ENCODE measurements at regions not wholly inside any gene's neighbourhood (a gene's known extent, or its start where the extent isn't known, plus 50 kb on each side); places are given as distances from the start of the nearest gene placed in this dataset.

DNA sequence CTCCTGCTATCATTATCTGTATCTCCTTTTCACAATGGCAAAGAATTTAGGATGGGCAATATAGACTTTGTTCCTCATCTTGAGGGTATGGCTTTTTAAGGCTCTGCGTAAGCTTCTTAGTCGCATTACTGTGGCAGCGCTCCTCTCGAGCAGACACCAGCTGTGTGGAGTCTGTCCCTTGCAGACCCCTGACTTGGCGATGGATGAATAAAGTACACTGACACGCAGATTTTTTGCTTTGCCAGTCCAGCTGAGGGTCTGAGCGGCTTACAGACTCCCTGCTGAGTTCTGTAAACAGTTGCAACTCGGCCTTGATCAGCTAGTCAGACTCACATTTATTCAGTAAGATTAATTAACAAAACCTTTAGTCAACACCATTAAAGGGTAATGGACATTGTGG, 390.0 kb upstream of the CNTN5 start:
- Histone ChIP-seq H3K4me3 (ENCODE audit: insufficient read depth, low read length) (no peak overlapping the region), H3K36me3 (ENCODE audit: insufficient read depth, low read length) (no peaks in the 10 kb centered on the region), H3K4me1 (ENCODE audit: insufficient read depth, low read length) (no peaks in the 10 kb centered on the region), H2AFZ (ENCODE audit: low read length) (no peak overlapping the region), H3K27ac (ENCODE audit: low read depth, low read length) (no peak overlapping the region), H3K27me3 (ENCODE audit: insufficient read depth, low read length) (no peaks in the 10 kb centered on the region), H4K20me1 (ENCODE audit: insufficient read depth, low read length) (no peaks in the 10 kb centered on the region), H3K4me2 (ENCODE audit: insufficient read depth, low read length) (no peak overlapping the region), H3K9me3 (ENCODE audit: low read depth, low read length) (no peaks in the 10 kb centered on the region), H3K79me2 (ENCODE audit: insufficient read depth, low read length) (no peaks in the 10 kb centered on the region)
- no peak for TF ChIP-seq CTCF (IDR thresholded peaks at IDR 0.05; ENCODE audit: extremely low read depth, low read depth, low read length)
- no peak for DNase-seq (ENCODE audit: insufficient read length, low spot score, missing footprints)

- no peaks in the 10 kb centered on the region for H3K36me3 ChIP-seq (ENCODE audit: insufficient read depth, low read length)
- H3K4me1 ChIP-seq (ENCODE audit: insufficient read depth, low read length) = no peaks in the 10 kb centered on the region
- no peak for TF ChIP-seq CTCF (IDR thresholded peaks at IDR 0.05; ENCODE audit: extremely low read depth, low read depth, low read length)
- H3K27ac ChIP-seq (ENCODE audit: low read depth, low read length) = no peak overlapping the region
- H3K4me2 ChIP-seq (ENCODE audit: insufficient read depth, low read length) = no peak overlapping the region
- H3K9me3 ChIP-seq (ENCODE audit: low read depth, low read length) = no peaks in the 10 kb centered on the region
- no peak overlapping the region for H3K4me3 ChIP-seq (ENCODE audit: insufficient read depth, low read length)
- no peaks in the 10 kb centered on the region for H4K20me1 ChIP-seq (ENCODE audit: insufficient read depth, low read length)
- no peak for DNase-seq (ENCODE audit: insufficient read length, low spot score, missing footprints)
- H3K79me2 ChIP-seq (ENCODE audit: insufficient read depth, low read length) = no peaks in the 10 kb centered on the region
- no peaks in the 10 kb centered on the region for H3K27me3 ChIP-seq (ENCODE audit: insufficient read depth, low read length)
- no peak overlapping the region for H2AFZ ChIP-seq (ENCODE audit: low read length)
Measured at GRCh38 chr11:98657711-98658110, 363.0 kb upstream of the CNTN5 start.

GRCh38 chr11:98659431-98659830, 361.3 kb upstream of the CNTN5 start:
- Histone ChIP-seq H3K4me2 (ENCODE audit: insufficient read depth, low read length) (no peak overlapping the region), H2AFZ (ENCODE audit: low read length) (no peak overlapping the region), H4K20me1 (ENCODE audit: insufficient read depth, low read length) (no peaks in the 10 kb centered on the region), H3K79me2 (ENCODE audit: insufficient read depth, low read length) (no peaks in the 10 kb centered on the region), H3K4me1 (ENCODE audit: insufficient read depth, low read length) (no peaks in the 10 kb centered on the region), H3K9me3 (ENCODE audit: low read depth, low read length) (no peaks in the 10 kb centered on the region), H3K4me3 (ENCODE audit: insufficient read depth, low read length) (no peak overlapping the region), H3K36me3 (ENCODE audit: insufficient read depth, low read length) (no peaks in the 10 kb centered on the region), H3K27ac (ENCODE audit: low read depth, low read length) (no peak overlapping the region), H3K27me3 (ENCODE audit: insufficient read depth, low read length) (no peaks in the 10 kb centered on the region)
- TF ChIP-seq CTCF (IDR thresholded peaks at IDR 0.05; ENCODE audit: extremely low read depth, low read depth, low read length) = no peak
- no peak for DNase-seq (ENCODE audit: insufficient read length, low spot score, missing footprints)

GRCh38 chr11:98674390-98674789, 346.4 kb upstream of the CNTN5 start:
- no peak for DNase-seq (ENCODE audit: insufficient read length, low spot score, missing footprints)
- H3K4me2 ChIP-seq (ENCODE audit: insufficient read depth, low read length) = no peak overlapping the region
- H3K27ac ChIP-seq (ENCODE audit: low read depth, low read length) = no peak overlapping the region
- no peak overlapping the region for H2AFZ ChIP-seq (ENCODE audit: low read length)
- TF ChIP-seq CTCF (IDR thresholded peaks at IDR 0.05; ENCODE audit: extremely low read depth, low read depth, low read length) = no peak
- H3K4me3 ChIP-seq (ENCODE audit: insufficient read depth, low read length) = no peak overlapping the region
- H3K9me3 ChIP-seq (ENCODE audit: low read depth, low read length) = no peaks in the 10 kb centered on the region
- H3K79me2 ChIP-seq (ENCODE audit: insufficient read depth, low read length) = no peaks in the 10 kb centered on the region
- H3K27me3 ChIP-seq (ENCODE audit: insufficient read depth, low read length) = no peaks in the 10 kb centered on the region
- no peaks in the 10 kb centered on the region for H3K36me3 ChIP-seq (ENCODE audit: insufficient read depth, low read length)
- H4K20me1 ChIP-seq (ENCODE audit: insufficient read depth, low read length) = no peaks in the 10 kb centered on the region
- H3K4me1 ChIP-seq (ENCODE audit: insufficient read depth, low read length) = no peaks in the 10 kb centered on the region

Data from osteoblast (primary cell).